ENCODE measurements at regions not wholly inside any gene's neighbourhood (a gene's known extent, or its start where the extent isn't known, plus 50 kb on each side); places are given as distances from the start of the nearest gene placed in this dataset.

- Histone ChIP-seq H3K36me3 (no peaks in the 10 kb centered on the region), H3K27me3 (no peaks in the 10 kb centered on the region), H3K9me3 (no peaks in the 10 kb centered on the region), H3K4me3 (no peak overlapping the region), H3K27ac (no peak overlapping the region), H3K4me1 (no peaks in the 10 kb centered on the region)
- no peak for TF ChIP-seq CTCF (IDR thresholded peaks at IDR 0.05)
- DNase-seq (ENCODE audit: low spot score), result no peak
Measured at GRCh38 chr13:107434347-107434746, 781.0 kb downstream of the LIG4 start.

GRCh38 chr13:107427536-107427935, 787.8 kb downstream of the LIG4 start:
- Histone ChIP-seq H3K27me3 (no peaks in the 10 kb centered on the region), H3K27ac (no peak overlapping the region), H3K9me3 (no peaks in the 10 kb centered on the region), H3K36me3 (no peaks in the 10 kb centered on the region), H3K4me1 (no peaks in the 10 kb centered on the region), H3K4me3 (no peak overlapping the region)
- no peak for DNase-seq (ENCODE audit: low spot score)
- TF ChIP-seq CTCF (IDR thresholded peaks at IDR 0.05), result no peak

GRCh38 chr13:107422421-107422820, 792.9 kb downstream of the LIG4 start:
- H3K27ac ChIP-seq, result no peak overlapping the region
- no peak for TF ChIP-seq CTCF (IDR thresholded peaks at IDR 0.05)
- H3K4me3 ChIP-seq, result no peak overlapping the region
- no peaks in the 10 kb centered on the region for H3K9me3 ChIP-seq
- no peaks in the 10 kb centered on the region for H3K36me3 ChIP-seq
- H3K27me3 ChIP-seq, result no peaks in the 10 kb centered on the region
- no peaks in the 10 kb centered on the region for H3K4me1 ChIP-seq
- no peak for DNase-seq (ENCODE audit: low spot score)

GRCh38 chr13:107421951-107422350, 793.4 kb downstream of the LIG4 start:
- DNase-seq (ENCODE audit: low spot score), result no peak
- H3K4me3 ChIP-seq, result no peak overlapping the region
- no peak overlapping the region for H3K27ac ChIP-seq
- no peaks in the 10 kb centered on the region for H3K27me3 ChIP-seq
- no peaks in the 10 kb centered on the region for H3K36me3 ChIP-seq
- no peaks in the 10 kb centered on the region for H3K4me1 ChIP-seq
- no peaks in the 10 kb centered on the region for H3K9me3 ChIP-seq
- TF ChIP-seq CTCF (IDR thresholded peaks at IDR 0.05), result no peak

GRCh38 chr13:107421028-107421427, 794.3 kb downstream of the LIG4 start:
- H3K27me3 ChIP-seq, result no peaks in the 10 kb centered on the region
- H3K4me3 ChIP-seq, result no peak overlapping the region
- no peak overlapping the region for H3K27ac ChIP-seq
- TF ChIP-seq CTCF (IDR thresholded peaks at IDR 0.05), result no peak
- H3K36me3 ChIP-seq, result no peaks in the 10 kb centered on the region
- DNase-seq (ENCODE audit: low spot score), result no peak
- no peaks in the 10 kb centered on the region for H3K9me3 ChIP-seq
- no peaks in the 10 kb centered on the region for H3K4me1 ChIP-seq

GRCh38 chr13:107413005-107413404, 802.3 kb downstream of the LIG4 start:
- Histone ChIP-seq H3K4me1 (no peaks in the 10 kb centered on the region), H3K27me3 (no peaks in the 10 kb centered on the region), H3K9me3 (no peaks in the 10 kb centered on the region), H3K36me3 (no peaks in the 10 kb centered on the region), H3K4me3 (no peak overlapping the region), H3K27ac (no peak overlapping the region)
- no peak for DNase-seq (ENCODE audit: low spot score)
- TF ChIP-seq CTCF (IDR thresholded peaks at IDR 0.05), result no peak
